ENCODE measurements at regions not wholly inside any gene's neighbourhood (a gene's known extent, or its start where the extent isn't known, plus 50 kb on each side); places are given as distances from the start of the nearest gene placed in this dataset.

- Histone ChIP-seq H3K9me2 (replicated peaks; ENCODE audit: low read length) (no peaks in the 10 kb centered on the region), H3K27ac (ENCODE audit: low read length) (peak overlapping the region; percentile 80), H3K4me2 (ENCODE audit: low read length) (peak overlapping the region; percentile 42), H3F3A (ENCODE audit: low read length, unreplicated experiment) (no peaks in the 10 kb centered on the region), H3K4me3 (ENCODE audit: low read length) (no peak overlapping the region), H3K36me3 (ENCODE audit: low read depth, low read length) (no peaks in the 10 kb centered on the region), H3K9me3 (ENCODE audit: low read length) (no peaks in the 10 kb centered on the region), H3K27me3 (ENCODE audit: low read length) (no peaks in the 10 kb centered on the region), H3K4me1 (ENCODE audit: insufficient read depth, low read length) (peaks cover 35% of the 10 kb centered on the region), H2AFZ (ENCODE audit: low read length) (no peak overlapping the region), H3K79me2 (ENCODE audit: low read length) (no peaks in the 10 kb centered on the region), H4K20me1 (ENCODE audit: low read length) (no peaks in the 10 kb centered on the region), H3K9ac (ENCODE audit: low read length) (no peak overlapping the region; the same call in 1 of the 2 replicates)
- BruUV-seq (replicated peaks): no TSS peak
- DNase-seq: no peak
- intact Hi-C loops (cut with micrococcal nuclease): loop anchor here (1.0 to 5.0 kb wide), 9 partner anchors 44 to 358 kb away; partner anchors contain the start of gene FN1
- ChIA-PET POLR2A (ENCODE audit: unreplicated experiment) (interaction anchor here (0.7 kb wide), 2 partner anchors 33 to 71 kb away, joined by 7 read pairs; no protein-coding TSS in a partner anchor), CTCF (no interaction called here)
- TF ChIP-seq EZH2 (IDR thresholded peaks at IDR 0.05; ENCODE audit: low read length, unreplicated experiment): no peak
- no peak; the same call in 1 of the 2 replicates for TF ChIP-seq CTCF (conservative IDR thresholded peaks at IDR 0.05; ENCODE audit: low read depth, low read length)
- no peak for TF ChIP-seq EZH2phosphoT487 (IDR thresholded peaks at IDR 0.05; ENCODE audit: borderline replicate concordance, low read length)
- no peak for ATAC-seq
Measured at GRCh38 chr2:215794829-215795546, 218.4 kb downstream of the MREG start.

DNA sequence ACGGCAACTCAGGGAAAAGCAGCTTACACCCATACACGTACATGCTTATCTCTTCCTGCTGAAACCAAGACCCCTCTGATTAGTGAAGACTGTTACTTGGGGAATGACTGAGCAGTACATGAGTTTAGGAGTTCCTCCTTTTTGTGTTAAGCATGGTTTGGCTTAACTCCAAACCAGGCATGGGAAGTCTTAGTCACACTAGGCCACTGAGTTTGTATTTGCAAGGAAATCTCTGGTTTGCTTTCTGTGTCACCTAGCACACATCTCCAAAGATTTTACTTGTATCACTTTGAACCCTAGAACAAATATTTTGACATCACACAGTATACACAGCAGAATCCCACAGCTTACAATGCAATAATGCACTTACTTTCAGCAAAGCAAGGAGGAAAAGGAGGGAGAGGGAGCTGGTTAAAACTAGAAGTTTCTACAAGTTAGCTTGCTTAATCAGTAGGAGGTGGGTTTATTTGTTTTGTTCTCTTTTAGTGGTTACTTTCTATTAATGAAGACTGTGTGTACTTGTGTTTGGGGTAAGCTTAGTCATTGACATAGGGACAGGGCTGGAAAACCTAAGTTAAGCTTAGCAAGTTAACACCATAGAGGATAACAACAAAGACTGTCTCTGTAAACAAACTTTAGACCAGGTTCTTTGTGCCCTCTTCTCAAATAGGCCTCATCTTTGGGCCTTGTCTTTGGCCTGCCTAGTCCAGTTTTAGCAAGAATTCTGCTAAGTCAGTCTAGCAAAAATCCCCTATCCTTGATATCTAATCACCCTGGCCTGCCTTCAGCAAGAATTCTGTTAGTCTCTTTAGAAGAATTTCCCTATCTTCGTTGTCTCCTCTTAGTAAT lies 219.4 kb downstream of the MREG start:
- H3K27me3 ChIP-seq (ENCODE audit: low read length): no peaks in the 10 kb centered on the region
- no peak overlapping the region for H2AFZ ChIP-seq (ENCODE audit: low read length)
- ChIA-PET POLR2A (ENCODE audit: unreplicated experiment) (interaction anchor here (0.7 kb wide), 1 partner anchor 22 kb away, joined by 4 read pairs; no protein-coding TSS in a partner anchor), CTCF (interaction anchor here (1.0 kb wide), 1 partner anchor 263 kb away, joined by 3 read pairs; no protein-coding TSS in a partner anchor)
- H3K9me2 ChIP-seq (replicated peaks; ENCODE audit: low read length): no peaks in the 10 kb centered on the region
- no peaks in the 10 kb centered on the region for H3F3A ChIP-seq (ENCODE audit: low read length, unreplicated experiment)
- peak; percentile 97 for DNase-seq
- no peak overlapping the region for H3K4me3 ChIP-seq (ENCODE audit: low read length)
- H3K9ac ChIP-seq (ENCODE audit: low read length): peak overlapping the region; percentile 25; the same call in 1 of the 2 replicates
- ATAC-seq: peak; percentile 92
- intact Hi-C loops (cut with micrococcal nuclease): loop anchor here (1.0 to 5.0 kb wide), 9 partner anchors 43 to 357 kb away; partner anchors contain the start of gene FN1
- H3K36me3 ChIP-seq (ENCODE audit: low read depth, low read length): no peaks in the 10 kb centered on the region
- H3K27ac ChIP-seq (ENCODE audit: low read length): peak overlapping the region; percentile 80
- no TSS peak for BruUV-seq (replicated peaks)
- no peaks in the 10 kb centered on the region for H4K20me1 ChIP-seq (ENCODE audit: low read length)
- no peak for TF ChIP-seq CTCF (conservative IDR thresholded peaks at IDR 0.05; ENCODE audit: low read depth, low read length)
- TF ChIP-seq EZH2phosphoT487 (IDR thresholded peaks at IDR 0.05; ENCODE audit: borderline replicate concordance, low read length): no peak
- no peak for TF ChIP-seq EZH2 (IDR thresholded peaks at IDR 0.05; ENCODE audit: low read length, unreplicated experiment)
- H3K79me2 ChIP-seq (ENCODE audit: low read length): no peaks in the 10 kb centered on the region
- H3K4me2 ChIP-seq (ENCODE audit: low read length): peak overlapping the region; percentile 49
- H3K4me1 ChIP-seq (ENCODE audit: insufficient read depth, low read length): peaks cover 35% of the 10 kb centered on the region
- no peaks in the 10 kb centered on the region for H3K9me3 ChIP-seq (ENCODE audit: low read length)
